IMR-90 (cell line): ENCODE measurements at regions not wholly inside any gene's neighbourhood (a gene's known extent, or its start where the extent isn't known, plus 50 kb on each side); places are given as distances from the start of the nearest gene placed in this dataset.

Experiments used
- ATAC-seq: fragments of 200-7000 bp; cut with Tn5 transposase; 2 replicates; pipeline ENCODE4 v1.9.1; 2020; ENCODE audit warnings: low read depth, mild to moderate bottlenecking, moderate library complexity
- BruUV-seq: library from RNA; stranded (reverse); fragments of 400-500 nt; replicated peaks from 2 replicates; lab custom pipeline; 2021; lab: Mats Ljungman, UMichigan
- CTCF ChIA-PET: fragments of 300-600 bp; formaldehyde crosslinking; extraction: SDS; loops from one replicate; lab custom pipeline; 2021; ENCODE audit warnings: antibody characterized with exemption; lab: Yijun Ruan, JAX
- POLR2A ChIA-PET: fragments of 300-600 bp; sonication (Branson Sonifier 250); formaldehyde crosslinking; loops from one replicate; lab custom pipeline; 2022; ENCODE audit warnings: antibody characterized with exemption; ENCODE audit not compliant: unreplicated experiment; lab: Charles Lee
- DNase-seq: peaks from one replicate; pipeline ENCODE4 v3.0.0; 2013
- H2AFZ ChIP-seq: replicated peaks from 2 replicates; pipeline ENCODE3; 2013; ENCODE audit warnings: low read length, mild to moderate bottlenecking; ENCODE audit not compliant: poor library complexity
- H2AK5ac ChIP-seq: 2 replicates; pipeline ENCODE4 v1.6.1; 2013; ENCODE audit warnings: low read depth, low read length, inconsistent platforms
- H2AK9ac ChIP-seq: replicated peaks from 2 replicates; pipeline ENCODE3; 2013; ENCODE audit warnings: mild to moderate bottlenecking, low read depth, low read length, moderate library complexity; ENCODE audit not compliant: poor library complexity
- H2BK120ac ChIP-seq: 2 replicates; pipeline ENCODE4 v1.6.1; 2013; ENCODE audit warnings: low read depth, low read length, inconsistent platforms
- H2BK15ac ChIP-seq: 3 replicates; pipeline ENCODE4 v1.6.1; 2013; ENCODE audit warnings: low read depth, low read length, inconsistent platforms
- H2BK20ac ChIP-seq: 2 replicates; pipeline ENCODE4 v1.6.1; 2013; ENCODE audit warnings: low read depth, mild to moderate bottlenecking, inconsistent platforms, low read length, moderate library complexity
- H2BK5ac ChIP-seq: 2 replicates; pipeline ENCODE4 v1.6.1; 2013; ENCODE audit warnings: mild to moderate bottlenecking, low read depth, low read length, inconsistent platforms; ENCODE audit not compliant: poor library complexity, severe bottlenecking
- H3K14ac ChIP-seq: replicated peaks from 2 replicates; pipeline ENCODE4 v1.6.1; 2013; ENCODE audit warnings: low read depth, low read length, inconsistent platforms
- H3K18ac ChIP-seq: 2 replicates; pipeline ENCODE4 v1.6.1; 2013; ENCODE audit warnings: low read depth, low read length, control low read depth
- H3K23ac ChIP-seq: 2 replicates; pipeline ENCODE4 v1.6.1; 2013; ENCODE audit warnings: low read depth, low read length, inconsistent platforms
- H3K27ac ChIP-seq: 2 replicates; pipeline ENCODE4 v1.5.1; 2013; ENCODE audit warnings: mild to moderate bottlenecking, control low read depth, low read length; ENCODE audit not compliant: insufficient read depth
- H3K27me3 ChIP-seq: 2 replicates; pipeline ENCODE4 v1.6.1; 2013; ENCODE audit warnings: low read length; ENCODE audit not compliant: control insufficient read depth, insufficient read depth
- H3K36me3 ChIP-seq: 2 replicates; pipeline ENCODE4 v1.6.1; 2013; ENCODE audit warnings: low read length, mixed read lengths; ENCODE audit not compliant: control insufficient read depth, insufficient read depth
- H3K4ac ChIP-seq: 2 replicates; pipeline ENCODE4 v1.6.1; 2013; ENCODE audit warnings: low read depth, low read length, inconsistent platforms
- H3K4me1 ChIP-seq: 2 replicates; pipeline ENCODE4 v1.6.1; 2013; ENCODE audit warnings: low read length, mixed read lengths; ENCODE audit not compliant: control insufficient read depth, insufficient read depth
- H3K4me2 ChIP-seq: 2 replicates; pipeline ENCODE4 v1.6.1; 2013; ENCODE audit warnings: low read depth, mild to moderate bottlenecking, control low read depth, low read length, moderate library complexity
- H3K4me3 ChIP-seq: 2 replicates; pipeline ENCODE4 v1.5.1; 2013; ENCODE audit warnings: low read depth, mild to moderate bottlenecking, control low read depth, low read length, moderate library complexity; ENCODE audit not compliant: insufficient read depth
- H3K56ac ChIP-seq: 2 replicates; pipeline ENCODE4 v1.6.1; 2013; ENCODE audit warnings: low read length, inconsistent platforms; ENCODE audit not compliant: insufficient read depth; ENCODE audit errors: extremely low read depth
- H3K79me1 ChIP-seq, 2 experiments: 2 replicates each; pipeline ENCODE4 v1.6.1; 2013; ENCODE audit warnings: low read length in 2 of 2, inconsistent platforms in 1 of 2, low read depth in 1 of 2
- H3K9ac ChIP-seq: 2 replicates; pipeline ENCODE4 v1.6.1; 2013; ENCODE audit warnings: low read depth, low read length, control low read depth
- H3K9me1 ChIP-seq: 2 replicates; pipeline ENCODE4 v1.6.1; 2013; ENCODE audit warnings: low read length, inconsistent platforms; ENCODE audit not compliant: insufficient read depth
- H3K9me3 ChIP-seq: 2 replicates; pipeline ENCODE4 v1.6.1; 2013; ENCODE audit warnings: low read length; ENCODE audit not compliant: control insufficient read depth, insufficient read depth
- H4K20me1 ChIP-seq: 2 replicates; pipeline ENCODE4 v1.6.1; 2013; ENCODE audit warnings: low read length, inconsistent platforms; ENCODE audit not compliant: insufficient read depth
- H4K5ac ChIP-seq: 2 replicates; pipeline ENCODE4 v1.6.1; 2013; ENCODE audit warnings: mild to moderate bottlenecking, low read depth, low read length, control low read depth
- H4K8ac ChIP-seq, 2 experiments: 2 replicates each; pipeline ENCODE4 v1.6.1; 2013; ENCODE audit warnings: low read depth in 2 of 2, low read length in 2 of 2, control low read depth in 1 of 2, inconsistent platforms in 1 of 2
- H4K91ac ChIP-seq: 2 replicates; pipeline ENCODE4 v1.6.1; 2013; ENCODE audit warnings: low read depth, low read length, inconsistent platforms; ENCODE audit not compliant: insufficient read depth
- BHLHE40 ChIP-seq: fragments of 150-350 bp; IDR thresholded peaks from 2 replicates; pipeline ENCODE4 v1.6.1; 2016; ENCODE audit warnings: mild to moderate bottlenecking, low read depth, low read length
- CEBPB ChIP-seq: IDR thresholded peaks from 2 replicates; pipeline ENCODE4 v1.6.1; 2012; ENCODE audit warnings: low read depth, low read length, improper control_type of control experiment
- CTCF ChIP-seq: conservative IDR thresholded peaks from 2 replicates; pipeline ENCODE4 v1.5.1; 2012; ENCODE audit warnings: mild to moderate bottlenecking, low read depth, low read length, improper control_type of control experiment
- FOS ChIP-seq: fragments of 150-350 bp; IDR thresholded peaks from 2 replicates; pipeline ENCODE4 v1.6.1; 2016; ENCODE audit warnings: low read depth, low read length
- MAFK ChIP-seq: IDR thresholded peaks from 2 replicates; pipeline ENCODE4 v1.6.1; 2012; ENCODE audit warnings: low read depth, low read length, improper control_type of control experiment
- MAZ ChIP-seq: IDR thresholded peaks from 2 replicates; pipeline ENCODE4 v1.6.1; 2012; ENCODE audit warnings: low read depth, mild to moderate bottlenecking, low read length, improper control_type of control experiment, moderate library complexity, borderline replicate concordance
- RCOR1 ChIP-seq: IDR thresholded peaks from 2 replicates; pipeline ENCODE4 v1.6.1; 2012; ENCODE audit warnings: mild to moderate bottlenecking, low read length, improper control_type of control experiment; ENCODE audit not compliant: insufficient replicate concordance
- SMC3 ChIP-seq: fragments of 150-350 bp; IDR thresholded peaks from 2 replicates; pipeline ENCODE4 v1.6.1; 2016; ENCODE audit warnings: low read depth, mild to moderate bottlenecking, antibody characterized with exemption, low read length, moderate library complexity
- USF2 ChIP-seq: fragments of 150-350 bp; IDR thresholded peaks from 2 replicates; pipeline ENCODE4 v1.6.1; 2017; ENCODE audit warnings: mild to moderate bottlenecking, antibody characterized with exemption, low read length, low read depth
- WGBS, 2 experiments: methylation state at CpG; one replicate each; pipeline versions ENCODE4 v1.1.5 to v1.1.7; 2013; ENCODE audit warnings: missing lambda C conversion rate in 2 of 2; ENCODE audit not compliant: insufficient read length in 1 of 2; ENCODE audit errors: extremely low coverage in 2 of 2; 5-methylcytosine and 5-hydroxymethylcytosine counted together
- dilution Hi-C: fragments of 300-500 bp; cut with HindIII; formaldehyde crosslinking; loops from one replicate; pipeline ENCODE4 v1.14.3; 2018; ENCODE audit warnings: low sequenced_read_pairs; ENCODE audit not compliant: unreplicated experiment
- in situ Hi-C: fragments of 300-500 bp; cut with MboI; formaldehyde crosslinking; loops from 3 replicates; pipeline ENCODE4 v1.14.3; 2019; ENCODE audit warnings: low sequenced_read_pairs, inconsistent platforms, mixed read lengths
- intact Hi-C: fragments of 100-400 bp; cut with micrococcal nuclease; formaldehyde crosslinking; loops from 2 replicates; pipeline ENCODE4 v1.10.0; 2022

- Histone ChIP-seq H3K56ac (no peak overlapping the region), H2BK20ac (no peak overlapping the region), H4K8ac (no peak overlapping the region), H3K9me1 (peaks cover 7% of the 10 kb centered on the region; the same call in 1 of the 2 replicates), H3K4me2 (no peak overlapping the region), H2AK9ac (no peak overlapping the region), H3K14ac (no peak overlapping the region), H3K9me3 (peaks cover 2% of the 10 kb centered on the region; the same call in 1 of the 2 replicates), H2BK15ac (no peak overlapping the region), H2BK5ac (no peak overlapping the region), H3K4me1 (peaks cover 8% of the 10 kb centered on the region; the same call in 1 of the 2 replicates), H4K5ac (no peak overlapping the region), H4K91ac (no peak overlapping the region), H4K20me1 (peaks cover 13% of the 10 kb centered on the region), H3K18ac (no peak overlapping the region), H3K9ac (no peak overlapping the region), H3K23ac (no peak overlapping the region), H3K4ac (no peak overlapping the region), H3K4me3 (no peak overlapping the region), H2BK120ac (no peak overlapping the region), H3K27me3 (peaks cover 80% of the 10 kb centered on the region), H3K79me1 (no peaks in the 10 kb centered on the region), H3K27ac (no peak overlapping the region), H2AFZ (peak overlapping the region; percentile 68), H2AK5ac (no peak overlapping the region), H3K36me3 (no peaks in the 10 kb centered on the region)
- in situ Hi-C loops (no loop called here), intact Hi-C loops (no loop called here), dilution Hi-C loops (no loop called here)
- POLR2A ChIA-PET = no interaction called here
- TF ChIP-seq MAZ (0 out of 2 replicates have a peak, but pooled peaks have one; percentile 10), MAFK (0 out of 2 replicates have a peak, but pooled peaks have one; percentile 23), SMC3 (no peak), CEBPB (peak; percentile 64), BHLHE40 (peak; percentile 96), RCOR1 (peak; percentile 67), FOS (peak; percentile 39; the same call in 1 of the 2 replicates), USF2 (no peak), CTCF (no peak)
- ATAC-seq (peak; percentile 98), DNase-seq (peak; percentile 95)
- no TSS peak for BruUV-seq
- CTCF ChIA-PET = no interaction called here
- WGBS, 2 experiments = 51% methylated on average over 8 of the region's 20 CpGs; no CpG with 5 or more reads in 1 of the 2 experiments
These were observed 162.0 kb downstream of the RTP5 start for GRCh38 chr2:242031481-242032019.
